Keratinocyte (primary cell): ENCODE measurements at regions not wholly inside any gene's neighbourhood (a gene's known extent, or its start where the extent isn't known, plus 50 kb on each side); places are given as distances from the start of the nearest gene placed in this dataset.

Experiments
- DNase-seq: peaks from one replicate; pipeline ENCODE4 v3.0.0-alpha.2; 2011; ENCODE audit warnings: low read depth, missing footprints, low spot score
- FAIRE-seq: peaks from 2 replicates; lab custom pipeline; 2011; peaks lifted over from hg19 to GRCh38; lab: Jason Lieb, UNC
- H2AFZ ChIP-seq: 2 replicates; pipeline ENCODE4 v1.6.0; 2012; ENCODE audit warnings: low read length, control low read depth, inconsistent platforms; ENCODE audit not compliant: control insufficient read depth
- H3K27ac ChIP-seq: 2 replicates; pipeline ENCODE4 v1.5.1; 2011; ENCODE audit warnings: low read length; ENCODE audit not compliant: control insufficient read depth, insufficient read depth
- H3K27me3 ChIP-seq: 3 replicates; pipeline ENCODE4 v1.6.0; 2011; ENCODE audit warnings: low read length; ENCODE audit not compliant: control insufficient read depth, insufficient read depth; ENCODE audit errors: extremely low read depth
- H3K36me3 ChIP-seq, 2 experiments: 2 replicates in 1 of 2; 3 replicates in 1 of 2; pipeline ENCODE4 v1.5.1; 2011; ENCODE audit warnings: low read length in 2 of 2, mild to moderate bottlenecking in 1 of 2; ENCODE audit not compliant: control insufficient read depth in 2 of 2, insufficient read depth in 2 of 2; ENCODE audit errors: extremely low read depth in 1 of 2
- H3K4me1 ChIP-seq: 3 replicates; pipeline ENCODE4 v1.5.1; 2011; ENCODE audit warnings: low read length; ENCODE audit not compliant: control insufficient read depth, insufficient read depth; ENCODE audit errors: extremely low read depth
- H3K4me2 ChIP-seq: 3 replicates; pipeline ENCODE4 v1.6.0; 2011; ENCODE audit warnings: low read depth, low read length; ENCODE audit not compliant: control insufficient read depth, insufficient read depth; ENCODE audit errors: extremely low read depth
- H3K4me3 ChIP-seq, 3 experiments: fragments of 200-600 bp in 1 of 3; sonication (generic) in 1 of 3; 2 replicates in 2 of 3; 3 replicates in 1 of 3; pipeline ENCODE4 v1.5.1; 2011 to 2016; ENCODE audit warnings: low read length in 3 of 3, mild to moderate bottlenecking in 3 of 3, control low read depth in 2 of 3, inconsistent platforms in 1 of 3, low read depth in 1 of 3, mixed read lengths in 1 of 3, mixed run types in 1 of 3, moderate library complexity in 1 of 3; ENCODE audit not compliant: control insufficient read depth in 2 of 3, insufficient read depth in 2 of 3; ENCODE audit errors: extremely low read depth in 1 of 3
- H3K79me2 ChIP-seq: 2 replicates; pipeline ENCODE4 v1.6.0; 2012; ENCODE audit warnings: low read length; ENCODE audit not compliant: control insufficient read depth, insufficient read depth
- H3K9ac ChIP-seq: 3 replicates; pipeline ENCODE4 v1.6.0; 2011; ENCODE audit warnings: low read length; ENCODE audit not compliant: control insufficient read depth, insufficient read depth; ENCODE audit errors: extremely low read depth
- H3K9me1 ChIP-seq: 3 replicates; pipeline ENCODE4 v1.6.0; 2011; ENCODE audit warnings: low read length; ENCODE audit not compliant: control insufficient read depth, insufficient read depth; ENCODE audit errors: extremely low read depth
- H3K9me3 ChIP-seq: 2 replicates; pipeline ENCODE4 v1.5.1; 2012; ENCODE audit warnings: low read depth, low read length; ENCODE audit not compliant: control insufficient read depth
- H4K20me1 ChIP-seq: 3 replicates; pipeline ENCODE4 v1.6.0; 2011; ENCODE audit warnings: low read length; ENCODE audit not compliant: control insufficient read depth, insufficient read depth; ENCODE audit errors: extremely low read depth
- CTCF ChIP-seq, 3 experiments: IDR thresholded peaks in 1 of 3; conservative IDR thresholded peaks in 1 of 3; optimal IDR thresholded peaks in 1 of 3; 2 replicates in 2 of 3; 3 replicates in 1 of 3; pipeline versions ENCODE3 to v1.5.1; 2011; ENCODE audit warnings: low read length in 3 of 3, mild to moderate bottlenecking in 3 of 3, moderate library complexity in 2 of 3, control low read depth in 1 of 3, inconsistent platforms in 1 of 3; ENCODE audit not compliant: insufficient read depth in 2 of 3; ENCODE audit errors: extremely low read depth in 1 of 3
- EZH2 ChIP-seq: IDR thresholded peaks from one replicate; pipeline ENCODE4 v1.6.1; 2012; ENCODE audit warnings: inconsistent platforms, mild to moderate bottlenecking, low read length, moderate library complexity
- dilution Hi-C: fragments of 300-500 bp; cut with MboI; formaldehyde crosslinking; loops from one replicate; pipeline ENCODE4 v1.7.0; 2020; ENCODE audit warnings: low sequenced_read_pairs; ENCODE audit not compliant: extremely low pct_ligation_motif_present

GRCh38 chr12:19850346-19851065, 411.2 kb downstream of the AEBP2 start:
- no peak for FAIRE-seq
- no peak overlapping the region for H3K4me2 ChIP-seq

DNA sequence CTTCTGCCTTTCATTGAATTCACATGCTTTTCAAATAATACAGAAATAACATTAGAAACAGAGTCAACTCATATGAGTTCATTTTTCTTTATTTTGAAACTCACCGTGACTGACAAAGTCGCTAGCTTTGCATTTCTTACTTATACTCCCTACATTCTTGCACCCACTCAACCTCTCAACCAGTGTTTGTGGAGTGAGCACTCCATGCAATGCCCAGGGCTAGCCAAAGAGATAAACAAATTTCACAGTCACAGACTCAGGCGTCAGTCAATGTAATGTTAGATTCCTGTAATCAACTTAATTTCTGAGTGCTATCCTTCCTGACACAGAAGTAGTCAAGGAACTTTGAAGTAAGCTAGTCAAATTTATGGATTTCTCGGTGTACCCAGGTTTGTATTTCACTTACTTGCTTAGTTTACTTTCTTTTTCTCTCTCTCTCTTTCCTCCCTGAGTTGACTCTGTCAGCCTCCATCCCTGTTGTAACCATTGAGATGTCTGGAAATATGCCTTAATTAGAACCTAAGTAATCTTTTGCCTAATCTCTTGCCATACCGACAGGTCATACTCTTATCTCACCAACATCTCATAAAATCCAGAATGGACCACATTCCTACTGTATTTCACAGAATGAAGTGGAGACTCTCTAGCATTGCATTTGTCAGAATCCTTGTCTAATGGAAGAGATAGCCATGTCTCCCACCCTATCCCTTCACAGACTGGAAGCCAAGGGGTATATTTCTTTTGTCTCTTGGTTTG, 413.0 kb downstream of the AEBP2 start:
- FAIRE-seq (no peak), DNase-seq (no peak)
- no peaks in the 10 kb centered on the region for H3K79me2 ChIP-seq
- H3K27me3 ChIP-seq, result no peaks in the 10 kb centered on the region
- H3K9me1 ChIP-seq, result no peaks in the 10 kb centered on the region
- dilution Hi-C loops, result no loop called here
- H2AFZ ChIP-seq, result no peak overlapping the region
- no peak overlapping the region for H3K4me3 ChIP-seq
- no peaks in the 10 kb centered on the region for H3K36me3 ChIP-seq
- no peaks in the 10 kb centered on the region for H3K4me1 ChIP-seq
- no peaks in the 10 kb centered on the region for H3K9me3 ChIP-seq
- no peaks in the 10 kb centered on the region for H4K20me1 ChIP-seq
- no peak overlapping the region for H3K4me2 ChIP-seq
- no peak overlapping the region for H3K9ac ChIP-seq
- TF ChIP-seq CTCF (optimal IDR thresholded peaks at IDR 0.05 in 1 of 3, IDR thresholded peaks at IDR 0.05 in 1 of 3, conservative IDR thresholded peaks at IDR 0.05 in 1 of 3; ENCODE audit: extremely low read depth in 1 of 3, insufficient read depth in 2 of 3, low read length in 3 of 3) (no peak), EZH2 (no peak)
- H3K27ac ChIP-seq, result no peak overlapping the region

More at GRCh38 chr12:19850346-19851065, 411.2 kb downstream of the AEBP2 start:
- dilution Hi-C loops, result no loop called here
- no peaks in the 10 kb centered on the region for H3K9me3 ChIP-seq
- no peaks in the 10 kb centered on the region for H3K27me3 ChIP-seq
- H3K79me2 ChIP-seq, result no peaks in the 10 kb centered on the region
- no peak overlapping the region for H2AFZ ChIP-seq
- no peaks in the 10 kb centered on the region for H4K20me1 ChIP-seq
- H3K9ac ChIP-seq, result no peak overlapping the region
- no peak overlapping the region for H3K4me3 ChIP-seq
- no peak for TF ChIP-seq EZH2
- TF ChIP-seq CTCF (optimal IDR thresholded peaks at IDR 0.05 in 1 of 3, IDR thresholded peaks at IDR 0.05 in 1 of 3, conservative IDR thresholded peaks at IDR 0.05 in 1 of 3; ENCODE audit: extremely low read depth in 1 of 3, insufficient read depth in 2 of 3, low read length in 3 of 3), result no peak
- no peak for DNase-seq
- no peaks in the 10 kb centered on the region for H3K36me3 ChIP-seq
- H3K4me1 ChIP-seq, result no peaks in the 10 kb centered on the region
- no peak overlapping the region for H3K27ac ChIP-seq
- H3K9me1 ChIP-seq, result no peaks in the 10 kb centered on the region
